ENCODE measurements at regions not wholly inside any gene's neighbourhood (a gene's known extent, or its start where the extent isn't known, plus 50 kb on each side); places are given as distances from the start of the nearest gene placed in this dataset.

DNA sequence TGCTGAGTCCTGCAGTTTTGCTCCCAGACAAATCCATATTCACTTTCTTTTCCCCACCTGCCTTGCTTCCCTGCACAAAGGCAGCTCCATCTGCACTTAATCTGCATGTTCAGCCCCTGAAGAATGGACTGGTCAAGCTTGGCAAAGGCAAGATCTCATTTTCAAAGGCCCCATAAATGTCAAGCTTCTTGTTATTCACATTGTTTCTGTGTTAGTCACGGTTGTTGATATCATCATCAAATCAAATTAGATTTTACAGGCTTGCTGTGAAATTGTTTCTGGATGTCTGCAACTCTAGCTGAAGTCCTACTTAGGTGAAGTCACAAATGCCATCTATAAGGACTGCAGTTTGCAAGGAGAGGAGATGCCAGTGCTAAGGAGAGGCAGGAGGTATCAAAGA is 91.0 kb downstream of the GPAM start:
- Histone ChIP-seq H3K4me1 (ENCODE audit: low read depth) (no peaks in the 10 kb centered on the region), H3K9me3 (no peaks in the 10 kb centered on the region), H3K36me3 (ENCODE audit: low read depth) (no peaks in the 10 kb centered on the region), H3K4me3 (no peak overlapping the region)
- intact Hi-C loops (cut with DNase I, micrococcal nuclease) = no loop called here
- TF ChIP-seq, protein P1, sequence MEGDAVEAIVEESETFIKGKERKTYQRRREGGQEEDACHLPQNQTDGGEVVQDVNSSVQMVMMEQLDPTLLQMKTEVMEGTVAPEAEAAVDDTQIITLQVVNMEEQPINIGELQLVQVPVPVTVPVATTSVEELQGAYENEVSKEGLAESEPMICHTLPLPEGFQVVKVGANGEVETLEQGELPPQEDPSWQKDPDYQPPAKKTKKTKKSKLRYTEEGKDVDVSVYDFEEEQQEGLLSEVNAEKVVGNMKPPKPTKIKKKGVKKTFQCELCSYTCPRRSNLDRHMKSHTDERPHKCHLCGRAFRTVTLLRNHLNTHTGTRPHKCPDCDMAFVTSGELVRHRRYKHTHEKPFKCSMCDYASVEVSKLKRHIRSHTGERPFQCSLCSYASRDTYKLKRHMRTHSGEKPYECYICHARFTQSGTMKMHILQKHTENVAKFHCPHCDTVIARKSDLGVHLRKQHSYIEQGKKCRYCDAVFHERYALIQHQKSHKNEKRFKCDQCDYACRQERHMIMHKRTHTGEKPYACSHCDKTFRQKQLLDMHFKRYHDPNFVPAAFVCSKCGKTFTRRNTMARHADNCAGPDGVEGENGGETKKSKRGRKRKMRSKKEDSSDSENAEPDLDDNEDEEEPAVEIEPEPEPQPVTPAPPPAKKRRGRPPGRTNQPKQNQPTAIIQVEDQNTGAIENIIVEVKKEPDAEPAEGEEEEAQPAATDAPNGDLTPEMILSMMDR (IDR thresholded peaks at IDR 0.05) = no peak
- no peak for ATAC-seq
- DNase-seq = no peak

DNA sequence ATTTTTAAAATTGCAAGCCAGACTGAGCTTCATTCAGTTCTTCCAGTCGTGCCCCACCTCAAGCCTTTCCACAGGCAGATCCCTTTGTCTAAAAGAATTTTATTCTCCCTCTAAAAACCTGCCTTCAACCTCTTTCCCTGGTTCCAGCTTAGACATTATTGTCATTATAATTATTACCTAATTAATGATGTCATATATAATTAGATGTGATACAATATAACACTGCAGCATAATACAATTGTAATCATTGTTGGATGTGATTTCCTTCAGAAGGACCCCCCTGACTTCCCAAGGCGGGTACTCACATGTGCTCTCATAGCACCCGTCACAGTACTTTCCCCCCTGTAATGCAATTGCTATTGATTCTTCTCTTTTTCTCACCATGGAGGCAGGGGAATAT is 88.6 kb downstream of the GPAM start:
- H3K9me3 ChIP-seq = no peaks in the 10 kb centered on the region
- ATAC-seq = no peak
- no peak overlapping the region for H3K4me3 ChIP-seq
- TF ChIP-seq, protein P1 (IDR thresholded peaks at IDR 0.05) = no peak
- H3K36me3 ChIP-seq (ENCODE audit: low read depth) = no peaks in the 10 kb centered on the region
- DNase-seq = no peak
- intact Hi-C loops (cut with DNase I, micrococcal nuclease) = no loop called here
- no peaks in the 10 kb centered on the region for H3K4me1 ChIP-seq (ENCODE audit: low read depth)

DNA sequence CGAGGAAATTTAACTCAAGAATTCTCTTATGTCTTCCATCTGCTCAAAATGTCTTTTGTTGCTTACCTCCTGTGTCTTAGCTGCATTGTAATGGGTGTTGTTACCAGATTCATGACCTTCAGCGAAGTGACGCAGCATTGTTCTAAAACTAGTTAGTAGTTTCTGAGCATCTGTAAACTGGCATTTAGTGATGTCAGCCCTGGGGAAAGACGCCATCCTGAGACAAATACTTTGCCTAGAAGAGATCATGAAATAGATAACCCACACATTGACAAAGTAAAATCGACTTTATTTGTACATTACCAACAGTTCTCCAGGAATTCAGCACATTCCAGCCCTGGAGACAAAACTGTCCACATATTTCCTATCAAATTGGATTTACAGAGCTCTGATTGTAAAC is 87.8 kb downstream of the GPAM start:
- TF ChIP-seq, protein P1 (IDR thresholded peaks at IDR 0.05) = no peak
- intact Hi-C loops (cut with DNase I, micrococcal nuclease) = no loop called here
- no peaks in the 10 kb centered on the region for H3K36me3 ChIP-seq (ENCODE audit: low read depth)
- DNase-seq (no peak), ATAC-seq (no peak)
- no peak overlapping the region for H3K4me3 ChIP-seq
- H3K9me3 ChIP-seq = no peaks in the 10 kb centered on the region
- no peaks in the 10 kb centered on the region for H3K4me1 ChIP-seq (ENCODE audit: low read depth)

DNA sequence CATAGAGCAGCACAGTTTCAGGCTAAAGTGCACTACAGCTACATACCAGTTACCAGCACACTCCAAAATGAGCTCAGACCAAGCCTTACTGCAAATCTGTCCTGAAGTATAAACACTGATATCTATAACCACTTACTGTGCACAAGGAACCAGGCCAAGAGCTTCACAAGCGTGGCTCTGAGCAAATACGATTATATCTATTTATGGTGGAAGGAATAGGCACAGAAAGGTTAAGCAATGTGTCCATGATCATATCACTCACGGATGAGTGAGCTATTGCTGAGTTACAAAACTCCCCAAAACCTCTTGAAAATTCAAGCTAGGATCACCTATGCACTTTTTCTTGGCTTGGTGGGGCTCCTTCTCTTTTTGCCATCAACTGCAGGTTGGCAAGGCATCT is 84.9 kb downstream of the GPAM start:
- Histone ChIP-seq H3K4me1 (ENCODE audit: low read depth) (no peaks in the 10 kb centered on the region), H3K9me3 (no peaks in the 10 kb centered on the region), H3K36me3 (ENCODE audit: low read depth) (no peaks in the 10 kb centered on the region), H3K4me3 (no peak overlapping the region)
- TF ChIP-seq, protein P1 (IDR thresholded peaks at IDR 0.05) = no peak
- ATAC-seq (no peak), DNase-seq (no peak)
- intact Hi-C loops (cut with DNase I, micrococcal nuclease) = no loop called here

Data from mucosa of descending colon (tissue), 3 donors.